ENCODE measurements at regions not wholly inside any gene's neighbourhood (a gene's known extent, or its start where the extent isn't known, plus 50 kb on each side); places are given as distances from the start of the nearest gene placed in this dataset.

DNA sequence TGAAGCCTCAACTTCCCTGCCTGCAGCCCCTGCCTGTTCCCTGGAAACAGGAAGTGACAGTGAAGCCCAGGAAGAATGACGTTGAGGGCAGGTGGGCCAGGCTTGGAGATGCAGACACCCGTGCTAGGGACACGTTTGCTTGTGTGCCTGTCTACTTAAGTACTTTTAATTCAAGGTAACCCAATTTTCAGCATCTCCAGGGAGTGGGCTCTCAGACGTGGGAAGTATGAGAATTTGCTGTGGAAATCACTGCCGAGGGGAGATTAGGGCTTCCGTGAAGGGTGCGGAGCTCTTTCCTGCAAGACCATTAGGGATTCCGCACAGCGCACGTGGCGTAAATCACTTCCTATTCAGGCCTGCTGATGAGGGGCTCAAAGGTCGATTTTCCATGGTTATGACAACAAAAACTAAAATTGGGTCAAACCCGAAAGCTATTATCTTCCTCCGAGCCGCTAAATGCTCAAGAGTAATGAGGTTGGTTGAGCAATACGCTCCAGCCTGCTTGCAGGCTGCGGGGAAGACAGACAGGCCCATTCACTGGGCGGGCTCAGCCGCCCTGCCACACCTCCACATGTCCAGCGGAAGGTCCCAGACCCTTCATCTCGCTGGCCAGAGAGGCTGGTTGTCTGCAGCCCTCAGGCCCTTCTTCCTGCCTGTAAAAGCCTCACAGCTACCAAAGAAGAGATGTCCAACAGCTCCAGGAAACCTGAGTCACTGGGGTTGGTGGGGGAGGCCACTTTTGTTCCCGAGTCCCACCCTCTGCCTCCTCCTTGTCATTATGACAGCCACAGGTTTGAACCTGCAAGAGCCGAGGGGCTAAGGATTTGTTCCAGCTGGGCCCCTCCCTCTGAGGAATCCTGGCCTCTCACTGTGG is 109.9 kb downstream of the RBFOX3 start:
- DNase-seq = no peak

DNA sequence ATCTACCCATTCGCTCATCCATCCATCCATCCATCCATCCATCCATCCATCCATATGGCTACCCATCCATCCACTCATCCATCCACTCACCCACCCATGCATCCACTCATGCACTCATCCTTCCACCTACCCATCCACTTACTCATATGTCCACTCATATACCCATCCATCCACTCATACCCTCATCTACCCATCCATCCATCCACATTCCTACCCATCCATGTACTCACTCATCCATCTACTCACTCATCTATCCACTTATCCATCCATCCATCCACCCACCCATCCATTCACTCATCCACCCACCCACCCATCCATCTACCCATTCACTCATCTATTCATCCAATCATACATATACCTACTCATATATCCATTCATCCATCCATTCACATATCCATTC is 112.0 kb downstream of the RBFOX3 start:
- DNase-seq = no peak

GRCh38 chr17:79497777-79498348 is 113.0 kb downstream of the RBFOX3 start:
- no peak for DNase-seq

- DNase-seq = no peak
Observed at GRCh38 chr17:79496422-79497005, 114.3 kb downstream of the RBFOX3 start.

- no peak for DNase-seq
Observed at GRCh38 chr17:79495665-79496064, 115.2 kb downstream of the RBFOX3 start.

DNA sequence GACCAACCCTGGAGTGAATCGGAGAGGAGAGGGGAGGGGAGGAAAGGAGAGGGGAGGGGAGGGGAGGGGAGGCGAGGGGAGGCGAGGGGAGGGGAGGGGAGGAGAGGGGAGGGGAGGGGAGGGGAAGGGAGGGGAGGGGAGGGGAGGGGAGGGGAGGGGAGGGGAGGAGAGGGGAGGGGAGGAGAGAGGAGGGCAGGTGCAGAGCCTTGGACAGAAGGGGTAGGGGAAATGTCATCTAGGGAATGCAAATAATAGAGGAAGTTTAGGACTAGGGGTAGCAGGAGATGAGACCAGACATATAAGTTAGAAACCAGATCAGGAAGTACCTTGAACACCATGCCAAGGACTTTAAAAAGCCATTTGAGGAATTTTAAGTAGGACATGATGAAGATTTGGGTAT is 119.8 kb downstream of the RBFOX3 start:
- no peak for DNase-seq

DNA sequence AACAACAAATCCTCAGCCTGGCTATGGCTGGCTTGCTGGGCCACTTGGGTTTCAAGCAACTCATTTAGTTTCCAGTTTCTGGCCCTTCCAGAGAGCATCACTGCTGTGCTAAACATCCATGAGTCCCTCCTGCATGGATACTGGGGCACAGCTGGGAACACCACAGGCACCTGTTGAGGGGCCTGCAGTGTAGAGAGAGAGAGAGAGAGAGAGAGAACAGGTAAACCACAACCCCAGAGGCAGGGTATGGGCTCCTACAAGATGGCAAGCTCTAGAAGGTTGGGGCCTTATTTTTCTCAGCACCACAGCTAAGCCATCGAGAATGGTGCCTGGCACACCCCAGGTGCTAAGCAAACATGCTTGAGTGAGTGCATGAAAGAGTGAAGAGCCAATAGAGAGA is 120.3 kb downstream of the RBFOX3 start:
- DNase-seq = no peak

DNA sequence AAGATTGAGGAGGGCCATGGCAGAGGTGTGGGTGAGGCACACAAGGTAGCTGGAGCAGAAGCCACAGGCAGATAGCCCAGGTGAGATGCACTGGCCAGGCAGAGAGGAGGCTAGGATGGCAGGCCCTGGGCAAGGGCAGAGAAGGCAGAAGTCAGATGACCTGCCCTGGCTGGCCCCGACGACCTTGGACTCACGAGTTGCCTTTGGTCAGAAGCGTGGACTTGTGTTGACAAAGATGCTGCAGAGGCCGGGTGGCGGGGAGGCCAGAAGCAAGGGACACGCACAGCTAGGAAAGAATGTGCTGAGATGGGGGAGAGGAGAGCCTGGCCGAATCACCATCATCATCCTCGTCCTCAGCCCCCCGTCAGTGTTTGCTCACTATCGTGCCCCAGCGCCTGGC is 123.7 kb downstream of the RBFOX3 start:
- no peak for DNase-seq

DNA sequence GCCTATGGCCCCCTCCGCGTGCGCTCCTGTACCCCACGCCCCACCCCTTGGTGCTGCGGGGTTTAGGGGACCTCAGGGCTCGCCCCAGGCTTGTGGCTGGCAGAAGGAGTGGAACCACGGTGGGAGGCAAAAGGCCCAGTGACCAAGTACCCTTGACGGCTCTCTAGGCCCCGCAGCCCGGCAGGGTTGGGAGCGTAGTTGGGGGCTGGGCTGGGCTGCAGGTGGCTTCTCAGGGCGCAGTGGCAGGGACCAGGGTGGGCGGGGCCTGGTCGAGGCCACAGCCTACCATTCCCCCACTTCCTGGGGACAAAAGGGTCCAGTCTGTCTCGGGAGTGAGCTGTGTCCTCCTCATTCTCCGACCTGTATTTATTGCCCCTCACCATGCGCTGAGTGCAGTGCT is 124.9 kb downstream of the RBFOX3 start:
- no peak for DNase-seq

DNA sequence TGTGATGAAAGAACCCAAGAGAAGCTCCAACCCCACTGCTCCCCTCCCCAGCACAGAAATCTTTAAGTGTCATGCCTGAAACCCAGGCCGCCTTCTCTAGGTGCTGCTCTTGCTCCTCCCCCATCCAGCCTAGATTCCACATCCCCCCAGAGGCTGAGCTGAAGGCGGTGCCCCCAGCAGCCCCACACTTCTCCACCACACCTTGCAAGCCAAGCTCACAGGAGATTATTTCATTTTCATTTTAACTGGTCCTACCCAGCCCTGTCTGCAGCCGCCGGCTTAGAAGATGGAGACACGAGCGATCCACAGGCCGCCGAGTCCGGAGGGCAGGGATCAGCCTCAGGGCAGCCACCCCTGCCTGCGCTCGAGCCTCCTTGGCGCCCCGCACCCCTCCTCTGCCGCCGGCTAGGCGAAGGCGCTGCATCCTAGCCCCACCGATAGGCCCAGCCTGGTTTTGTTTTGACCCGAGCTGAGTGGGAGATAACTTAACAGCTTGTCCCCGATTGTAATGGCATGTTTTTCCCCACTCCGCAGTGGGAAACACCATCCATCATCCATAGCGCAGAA is 125.3 kb downstream of the RBFOX3 start:
- DNase-seq = no peak

DNA sequence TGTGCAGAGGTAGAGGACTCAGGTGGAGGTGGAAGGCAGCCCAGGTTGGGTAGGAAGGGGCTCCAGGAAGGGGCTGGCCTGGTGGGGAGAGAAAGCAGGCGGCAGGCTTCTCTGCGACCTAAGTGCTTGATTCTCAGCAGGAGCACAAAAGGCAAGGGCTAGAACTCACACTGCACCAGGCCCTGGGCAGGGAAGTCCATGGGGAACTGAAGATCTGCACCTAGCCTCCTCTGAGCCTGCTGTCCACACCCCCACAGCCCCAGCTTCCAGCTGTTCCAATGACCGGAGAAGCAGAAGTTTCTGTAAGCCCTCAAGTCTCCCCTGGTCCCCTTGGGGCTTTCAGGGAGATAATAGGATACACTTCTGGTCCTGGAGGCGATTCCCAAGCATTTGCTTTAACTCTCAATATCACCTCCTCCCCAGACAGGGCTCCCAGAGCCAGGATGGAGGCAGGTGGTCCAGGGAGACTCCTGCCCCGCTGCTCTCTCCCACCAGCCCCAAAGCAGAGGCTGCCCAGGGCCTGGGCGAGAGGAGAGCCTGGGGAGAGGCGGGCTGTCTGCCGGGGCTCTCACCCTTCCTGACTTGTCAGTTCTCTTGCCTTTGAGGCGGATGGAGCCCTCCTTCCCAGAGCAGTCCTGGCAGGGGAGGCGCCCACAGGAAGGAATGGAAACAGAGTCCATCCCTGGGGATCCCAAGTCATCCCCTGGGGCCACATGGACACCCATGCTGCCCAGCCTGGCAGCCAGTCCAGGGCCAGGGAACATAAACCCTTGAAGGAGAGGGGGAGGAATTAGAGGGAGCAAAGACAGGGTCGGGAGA is 126.0 kb downstream of the RBFOX3 start:
- DNase-seq = no peak

GRCh38 chr17:79483842-79484241 is 127.0 kb downstream of the RBFOX3 start:
- DNase-seq = no peak

- no peak for DNase-seq
Observed at GRCh38 chr17:79482727-79483521, 127.9 kb downstream of the RBFOX3 start.

- DNase-seq = no peak
Observed at GRCh38 chr17:79479876-79480275, 131.0 kb downstream of the RBFOX3 start.

- no peak for DNase-seq
Observed at GRCh38 chr17:79478841-79479240, 132.0 kb downstream of the RBFOX3 start.

DNA sequence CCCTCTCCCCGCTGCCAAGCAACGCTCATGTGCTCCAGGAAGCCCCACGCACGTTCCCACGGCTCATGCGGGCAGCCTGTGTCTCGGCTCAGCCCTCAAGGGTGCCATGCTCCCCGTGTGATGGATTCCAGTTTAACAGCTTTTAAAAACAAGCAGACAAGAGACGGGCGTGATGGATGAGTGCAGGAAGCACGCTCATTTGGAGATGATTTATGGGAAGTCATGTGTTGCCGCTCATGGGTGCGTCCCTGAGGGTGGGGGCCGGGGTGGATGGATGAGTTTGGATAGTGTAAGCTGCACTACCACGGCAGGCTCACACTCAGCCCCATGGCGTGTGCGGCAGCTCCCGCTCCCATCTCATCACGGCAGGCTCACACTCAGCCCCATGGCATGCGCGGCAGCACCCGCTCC is 132.8 kb downstream of the RBFOX3 start:
- DNase-seq = no peak

GRCh38 chr17:79476074-79476652 is 134.7 kb downstream of the RBFOX3 start:
- DNase-seq = no peak

- DNase-seq = no peak
Observed at GRCh38 chr17:79473876-79474440, 136.9 kb downstream of the RBFOX3 start.

GRCh38 chr17:79473111-79473875 is 137.6 kb downstream of the RBFOX3 start:
- no peak for DNase-seq

DNA sequence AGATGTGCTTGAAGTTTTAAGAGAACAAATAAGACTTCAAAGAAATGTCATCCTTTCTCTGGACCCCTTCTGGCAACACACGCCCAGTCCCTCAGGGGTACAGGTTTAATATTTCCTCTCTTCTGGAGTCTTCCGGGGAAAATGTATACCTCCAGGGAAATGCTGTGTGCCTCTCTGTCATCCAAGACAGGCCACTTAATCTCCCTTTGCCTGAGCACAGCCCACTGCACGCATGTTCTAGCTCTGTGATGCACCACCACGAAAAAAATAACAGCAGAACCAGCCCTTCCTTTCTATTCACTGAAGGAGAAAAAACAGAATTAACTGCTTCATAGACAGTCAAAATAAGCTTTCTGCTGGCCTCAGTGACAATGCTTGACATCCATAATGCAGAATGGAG is 140.1 kb downstream of the RBFOX3 start:
- no peak for DNase-seq
